SU-DHL-6 (cell line): ENCODE measurements at regions not wholly inside any gene's neighbourhood (a gene's known extent, or its start where the extent isn't known, plus 50 kb on each side); places are given as distances from the start of the nearest gene placed in this dataset.

Experiments
- CTCF ChIP-seq: fragments of 200-600 bp; sonication (generic); IDR thresholded peaks from one replicate; pipeline ENCODE4 v1.5.1; 2017; ENCODE audit warnings: antibody characterized with exemption, mild to moderate bottlenecking, low read length, moderate library complexity; ENCODE audit not compliant: insufficient read depth, poor library complexity, severe bottlenecking
- EZH2phosphoT487 ChIP-seq: fragments of 200-600 bp; sonication (generic), shearing (Covaris generic); conservative IDR thresholded peaks from 2 replicates; pipeline ENCODE4 v1.6.1; 2018; ENCODE audit warnings: mild to moderate bottlenecking, antibody characterized with exemption, low read length, moderate library complexity, mixed read lengths

GRCh38 chr13:83765796-83766195, 116.5 kb downstream of the SLITRK1 start:
- TF ChIP-seq EZH2phosphoT487 (no peak), CTCF (no peak)
